T47D (cell line): ENCODE measurements at regions not wholly inside any gene's neighbourhood (a gene's known extent, or its start where the extent isn't known, plus 50 kb on each side); places are given as distances from the start of the nearest gene placed in this dataset.
A peak's percentile ranks its signal among the peaks of the same experiment; 100 is the strongest.

Experiments used
- DNase-seq, 2 experiments: peaks; one replicate each; pipeline versions ENCODE4 v3.0.0 to v3.0.0-alpha.2; 2011 to 2012; ENCODE audit warnings: low read depth in 1 of 2, low spot score in 1 of 2
- JUND ChIP-seq: IDR thresholded peaks from 2 replicates; pipeline ENCODE4 v1.6.1; 2012; ENCODE audit warnings: low read depth
- in situ Hi-C: cut with HindIII; loops from 2 replicates; pipeline ENCODE4 v1.10.0; 2016; ENCODE audit warnings: low sequenced_read_pairs, low pct_unique_long_range_greater_than_20kb

DNA sequence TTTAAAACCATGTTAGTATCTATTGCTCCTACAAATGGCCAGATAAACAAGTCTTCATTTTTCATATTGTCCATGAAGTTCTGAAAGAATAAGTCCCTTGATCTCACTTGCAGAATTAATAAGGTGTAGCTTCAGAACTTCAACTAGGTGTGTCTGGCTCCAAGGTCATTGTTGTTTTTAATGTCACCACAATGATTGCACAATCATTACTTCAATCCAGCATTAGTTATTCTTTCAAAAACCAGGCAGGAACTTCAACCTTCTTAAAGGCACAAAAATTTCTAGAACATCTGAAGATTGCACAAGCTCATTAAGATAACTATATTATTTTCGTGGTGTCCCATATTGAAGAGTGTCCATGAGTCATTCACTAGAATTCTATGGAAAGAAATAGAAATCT is 1386.4 kb downstream of the CDH11 start:
- no peak for TF ChIP-seq JUND
- in situ Hi-C loops = no loop called here
- no peak for DNase-seq

DNA sequence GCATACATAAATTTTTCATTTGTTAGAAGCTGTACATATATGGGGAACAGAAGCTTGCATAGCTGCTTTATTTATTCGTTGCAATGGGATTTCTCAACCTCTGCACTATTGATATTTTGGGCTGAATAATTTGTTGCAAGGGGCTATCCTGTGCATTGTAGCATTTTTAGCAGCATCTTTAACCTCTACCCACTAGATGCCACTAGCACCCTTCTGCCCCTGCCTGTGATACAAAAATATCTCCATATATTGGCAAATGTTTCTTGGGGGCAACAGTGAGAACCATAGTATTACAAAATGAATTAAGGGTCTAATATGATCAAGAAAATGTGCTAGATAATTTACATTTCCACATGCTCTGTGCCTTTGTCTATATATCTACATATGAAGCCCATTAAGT is 1401.0 kb downstream of the CDH11 start:
- no peak for DNase-seq
- TF ChIP-seq JUND = no peak

DNA sequence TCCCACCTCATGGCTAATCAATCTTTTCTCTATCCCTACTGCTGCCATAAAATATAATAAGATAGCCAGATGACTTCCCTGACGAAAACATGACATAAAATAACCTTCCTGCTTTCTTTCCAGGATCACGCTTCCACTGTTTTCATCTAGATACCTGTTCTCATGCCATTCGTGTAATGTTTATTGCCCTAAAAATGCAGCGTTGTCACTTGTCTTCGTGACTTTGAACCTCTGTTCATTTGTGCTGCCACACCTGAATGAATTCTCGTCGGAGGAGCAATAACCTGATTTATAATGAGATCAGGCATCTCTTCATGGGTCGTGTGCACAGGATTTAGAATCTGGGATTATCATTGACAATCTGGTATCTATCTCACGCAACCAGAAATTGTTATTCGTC is 1401.9 kb downstream of the CDH11 start:
- no peak for DNase-seq
- no peak for TF ChIP-seq JUND
- in situ Hi-C loops = no loop called here

More for the DNA sequence above, 1401.0 kb downstream of the CDH11 start:
- in situ Hi-C loops = no loop called here

DNA sequence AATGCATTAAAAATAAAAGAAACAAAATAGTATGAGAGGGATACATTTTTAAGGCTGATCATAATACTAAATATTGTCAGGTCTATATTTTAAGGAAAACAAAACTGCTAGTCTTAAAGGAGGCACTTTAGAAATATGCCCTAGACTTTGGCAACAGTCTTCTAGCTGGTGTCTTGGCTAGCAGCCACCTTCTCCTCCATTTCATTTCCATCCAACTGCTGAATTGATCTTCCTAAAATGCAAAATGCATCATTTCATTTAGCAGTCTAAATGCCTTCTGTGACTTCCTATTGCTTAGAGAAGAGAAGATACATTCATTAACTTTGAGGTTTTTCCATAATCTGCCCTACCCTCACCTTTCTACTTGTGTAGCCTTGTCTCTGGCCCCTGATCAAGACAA is 1404.1 kb downstream of the CDH11 start:
- no peak for DNase-seq
- TF ChIP-seq JUND = no peak
- in situ Hi-C loops = no loop called here

DNA sequence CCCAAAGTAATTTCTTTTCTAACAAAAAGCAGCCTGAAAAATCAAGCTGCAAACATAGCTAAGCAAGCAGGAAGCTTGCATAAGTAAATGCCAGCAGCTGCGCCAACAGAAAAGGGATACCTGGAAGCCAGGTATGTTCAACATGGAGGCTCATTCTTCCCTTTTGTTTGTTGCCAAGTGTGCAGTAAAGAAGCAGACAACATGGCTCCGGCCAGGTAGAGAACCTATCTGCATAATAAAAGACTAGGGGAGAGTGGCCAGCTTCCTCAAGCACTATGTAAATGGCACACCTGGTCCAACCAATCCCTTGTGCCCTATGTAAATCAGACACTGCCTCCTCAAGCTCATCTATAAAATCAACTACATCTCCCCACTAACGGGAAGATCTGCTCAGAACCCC is 1407.0 kb downstream of the CDH11 start:
- in situ Hi-C loops = no loop called here
- DNase-seq = peak in 1 of 2 experiments; percentile 54

DNA sequence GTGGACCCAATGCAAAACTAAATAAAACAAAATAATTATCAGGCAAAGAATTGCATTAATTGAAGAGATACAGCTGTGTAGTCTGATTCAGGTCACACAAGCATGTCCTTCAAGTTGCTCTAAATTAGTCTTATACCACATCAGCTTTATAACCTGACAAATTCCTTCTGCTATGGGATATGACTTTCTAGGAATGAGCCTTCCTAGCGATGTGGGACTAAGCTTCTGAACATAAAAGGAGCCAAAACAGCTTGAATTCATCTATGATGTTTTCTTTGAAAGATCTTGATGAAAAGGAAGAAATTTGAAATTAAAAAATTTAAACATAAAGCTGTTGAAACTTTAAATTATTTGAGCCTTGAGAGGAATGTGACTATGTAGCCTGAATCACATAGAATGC is 1409.1 kb downstream of the CDH11 start:
- TF ChIP-seq JUND = no peak
- no peak for DNase-seq
- in situ Hi-C loops = no loop called here

More for the DNA sequence above, 1407.0 kb downstream of the CDH11 start:
- TF ChIP-seq JUND = no peak

DNA sequence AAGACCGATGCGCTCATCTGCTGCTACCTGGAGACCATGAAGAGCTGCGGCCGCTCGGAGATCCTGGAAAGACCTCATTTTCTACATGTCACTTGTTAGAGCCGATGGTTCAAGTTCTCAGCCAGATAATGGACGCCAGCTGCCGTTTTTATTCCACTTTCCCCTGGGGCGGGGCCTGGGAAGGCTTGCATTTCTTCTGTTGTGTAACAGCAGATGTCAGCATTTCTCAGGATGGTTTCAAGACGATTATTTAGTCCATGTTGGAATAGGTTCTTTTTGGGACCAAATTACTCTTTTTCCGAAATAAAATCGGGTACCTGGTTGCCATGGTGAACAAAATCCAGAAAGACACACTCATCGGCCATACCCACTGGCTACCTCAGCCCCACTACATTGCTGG is 1418.3 kb downstream of the CDH11 start:
- no peak for TF ChIP-seq JUND
- in situ Hi-C loops = no loop called here
- DNase-seq = no peak

DNA sequence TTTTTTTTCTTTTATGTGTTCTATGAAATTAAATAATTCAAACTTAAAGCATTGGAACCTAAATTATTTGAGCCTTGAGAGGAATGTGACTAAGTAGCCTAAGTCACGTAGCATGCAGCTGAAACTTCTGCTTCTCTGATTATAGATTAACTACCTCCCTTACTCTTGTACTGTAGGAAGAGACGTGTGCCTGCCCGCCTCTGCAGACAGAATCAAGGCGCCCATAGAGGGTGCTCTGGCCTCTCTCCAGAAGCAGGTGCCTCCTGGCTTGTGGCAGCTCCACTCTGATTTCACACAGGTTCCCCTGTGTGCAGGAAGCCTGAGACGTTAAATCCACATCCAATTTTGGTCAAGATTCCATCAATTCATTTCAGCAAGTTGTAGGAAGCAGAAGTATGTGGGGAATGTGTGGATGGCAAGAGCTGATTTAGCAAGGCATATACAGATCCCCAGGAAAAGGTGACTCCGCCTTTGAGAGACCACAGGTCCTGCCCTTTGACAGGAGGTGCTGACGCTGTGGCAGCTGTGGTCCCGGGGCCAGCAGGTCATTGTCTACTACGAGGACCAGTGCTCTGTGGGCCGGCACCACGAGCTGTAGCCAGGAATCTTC is 1418.8 kb downstream of the CDH11 start:
- DNase-seq = peak; percentile 3 to 15
- in situ Hi-C loops = no loop called here
- TF ChIP-seq JUND = no peak

DNA sequence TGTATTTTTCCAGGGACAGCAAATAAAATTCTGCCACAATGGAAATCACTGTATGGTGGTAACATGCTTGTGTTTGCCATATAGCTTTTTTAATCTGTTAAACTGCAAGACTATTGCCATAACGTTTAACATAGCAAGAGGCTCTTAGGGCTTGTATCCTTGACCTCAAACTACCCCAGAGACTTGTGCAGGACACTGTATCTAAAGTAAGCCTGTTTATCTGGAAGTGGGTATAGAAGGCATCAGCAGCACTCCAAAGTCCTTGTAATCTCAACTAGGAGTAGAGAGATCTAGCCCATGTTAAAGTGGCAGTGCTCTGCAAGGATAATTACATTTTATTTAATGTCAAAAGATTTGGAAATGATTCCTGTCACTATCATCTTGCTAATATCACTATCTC is 1424.1 kb downstream of the CDH11 start:
- no peak for DNase-seq
- no peak for TF ChIP-seq JUND
- in situ Hi-C loops = no loop called here

DNA sequence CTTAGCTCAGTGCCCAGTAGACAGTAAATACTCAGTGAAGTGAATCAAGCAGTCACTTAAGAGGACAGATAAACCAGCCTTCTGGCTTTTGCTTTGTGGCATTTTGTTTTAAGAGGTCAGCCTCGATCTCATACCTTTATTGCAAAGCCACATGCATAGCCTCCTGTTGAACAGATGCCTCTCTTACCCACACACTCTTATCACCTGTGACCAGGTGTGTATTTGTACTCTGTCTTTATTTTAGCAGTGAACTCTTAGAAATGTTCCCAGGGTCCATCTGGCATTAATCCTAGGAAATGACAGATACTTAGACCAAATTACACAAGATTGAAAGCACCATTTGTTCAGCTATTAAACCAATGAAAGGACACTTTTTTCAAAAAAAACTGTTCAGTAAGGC is 1426.5 kb downstream of the CDH11 start:
- in situ Hi-C loops = no loop called here
- DNase-seq = no peak

DNA sequence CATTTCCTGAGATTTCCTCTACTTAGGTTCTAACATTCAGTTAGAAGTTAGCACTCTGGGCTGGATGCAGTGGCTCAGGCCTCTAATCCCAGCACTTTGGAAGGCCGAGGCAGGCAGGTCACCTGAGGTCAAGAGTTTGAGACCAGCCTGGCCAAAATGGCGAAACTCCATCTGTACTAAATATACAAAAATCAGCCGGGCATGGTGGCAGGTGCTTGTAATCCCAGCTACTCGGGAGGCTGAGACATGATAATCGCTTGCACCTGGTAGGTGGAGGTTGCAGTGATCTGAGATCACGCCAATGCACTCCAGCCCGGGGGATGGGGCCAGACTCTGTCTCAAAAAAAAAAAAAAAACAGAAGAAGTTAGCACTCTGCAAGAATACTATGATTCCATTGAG is 1430.9 kb downstream of the CDH11 start:
- no peak for TF ChIP-seq JUND
- DNase-seq = no peak
- in situ Hi-C loops = no loop called here

More for the DNA sequence above, 1426.5 kb downstream of the CDH11 start:
- TF ChIP-seq JUND = no peak

DNA sequence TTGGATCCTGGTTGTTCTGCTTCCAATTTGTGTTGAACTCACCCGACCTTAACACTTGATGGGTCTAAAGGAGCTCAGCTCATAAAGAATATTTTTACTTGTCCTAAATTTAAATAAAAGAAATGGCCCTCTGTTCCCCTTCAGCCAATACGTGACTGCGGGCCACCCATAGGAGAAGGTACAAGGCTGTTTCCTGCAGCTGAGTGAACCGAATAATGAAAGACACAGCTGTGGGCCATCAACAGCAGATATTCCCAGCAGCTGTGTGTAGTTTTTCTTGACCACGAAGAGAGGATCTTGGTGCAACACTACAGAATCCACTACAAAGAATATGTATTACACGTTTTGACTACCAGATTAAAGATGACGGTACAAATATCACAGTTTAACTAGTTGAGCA is 1431.6 kb downstream of the CDH11 start:
- TF ChIP-seq JUND = no peak
- no peak for DNase-seq
- in situ Hi-C loops = no loop called here

DNA sequence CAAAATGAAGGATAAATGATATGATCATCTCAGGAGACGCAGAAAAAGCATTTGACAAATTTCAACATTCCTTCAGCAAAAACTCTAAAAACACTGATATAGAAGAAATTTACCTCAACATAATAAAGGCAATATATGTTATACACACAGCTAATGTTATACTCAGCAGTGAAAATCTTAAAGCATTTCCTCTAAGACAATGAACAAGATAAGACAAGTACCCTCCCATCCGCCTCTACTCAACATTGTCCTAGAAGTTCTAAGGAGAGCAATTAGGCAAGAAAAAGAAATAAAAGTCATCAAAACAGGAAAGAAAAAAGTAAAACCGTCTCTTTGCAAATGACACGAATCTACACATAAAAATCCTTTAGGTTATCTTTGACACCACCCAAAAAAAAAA is 1432.8 kb downstream of the CDH11 start:
- in situ Hi-C loops = no loop called here
- no peak for TF ChIP-seq JUND

More for the DNA sequence above, 1432.8 kb downstream of the CDH11 start:
- no peak for DNase-seq
